GM12892 (cell line): ENCODE measurements at regions not wholly inside any gene's neighbourhood (a gene's known extent, or its start where the extent isn't known, plus 50 kb on each side); places are given as distances from the start of the nearest gene placed in this dataset.

Experiments used
- POLR2A ChIP-seq: IDR thresholded peaks from 2 replicates; pipeline ENCODE4 v1.6.1; 2011; ENCODE audit warnings: low read depth, low read length, control low read depth
- POLR2AphosphoS5 ChIP-seq: IDR thresholded peaks from 2 replicates; pipeline ENCODE4 v1.6.1; 2011; ENCODE audit warnings: low read depth, low read length, control low read depth

DNA sequence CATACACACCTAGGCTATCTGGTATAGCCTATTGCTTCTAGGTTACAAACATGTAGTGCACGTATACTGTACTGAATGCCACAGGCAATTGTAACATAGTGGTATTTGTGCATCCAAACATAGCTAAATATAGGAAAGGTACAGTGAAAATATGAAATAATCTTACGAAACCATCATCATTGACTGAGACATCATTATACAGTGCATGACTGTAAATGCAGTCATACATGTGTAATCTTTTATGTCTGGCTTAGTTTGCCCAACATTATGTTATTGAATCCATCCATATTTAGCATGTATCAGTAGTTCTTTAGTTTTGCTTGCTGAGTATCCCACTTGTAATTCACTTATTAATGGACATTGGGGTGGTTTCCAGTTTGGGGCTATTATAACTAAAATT is 124.9 kb downstream of the CYLD start:
- no peak for TF ChIP-seq POLR2A
- TF ChIP-seq POLR2AphosphoS5: no peak
